CD8-positive, alpha-beta memory T cell (primary cell): ENCODE measurements at regions not wholly inside any gene's neighbourhood (a gene's known extent, or its start where the extent isn't known, plus 50 kb on each side); places are given as distances from the start of the nearest gene placed in this dataset.

Experiments
- CTCF ChIA-PET: fragments of 350-600 bp; sonication (Branson Sonifier 250); formaldehyde crosslinking; loops from one replicate; lab custom pipeline; 2021; ENCODE audit warnings: antibody characterized with exemption; lab: Charles Lee
- POLR2A ChIA-PET: fragments of 350-600 bp; sonication (Branson Sonifier 250); formaldehyde crosslinking; loops from one replicate; lab custom pipeline; 2021; ENCODE audit warnings: antibody characterized with exemption; lab: Charles Lee
- DNase-seq, 5 donors: peaks; one replicate each; pipeline versions ENCODE4 v3.0.0 to v3.0.0-alpha.2; 2020 to 2022; ENCODE audit warnings: mixed read lengths in 1 of 5
- H3K27ac ChIP-seq: one replicate; pipeline ENCODE4 v1.7.0; 2013; ENCODE audit warnings: low read depth, mild to moderate bottlenecking, low read length, moderate library complexity
- H3K27me3 ChIP-seq: 2 replicates; pipeline ENCODE4 v1.7.0; 2013; ENCODE audit warnings: low read length, mild to moderate bottlenecking; ENCODE audit not compliant: insufficient read depth, poor library complexity, severe bottlenecking
- H3K36me3 ChIP-seq: 2 replicates; pipeline ENCODE4 v1.7.0; 2013; ENCODE audit warnings: mild to moderate bottlenecking, low read length, moderate library complexity; ENCODE audit not compliant: insufficient read depth
- H3K4me1 ChIP-seq: 2 replicates; pipeline ENCODE4 v1.7.0; 2013; ENCODE audit warnings: mild to moderate bottlenecking, low read length, moderate library complexity; ENCODE audit not compliant: insufficient read depth
- H3K4me3 ChIP-seq: 2 replicates; pipeline ENCODE4 v1.7.0; 2013; ENCODE audit warnings: mild to moderate bottlenecking, low read length
- H3K9me3 ChIP-seq: 2 replicates; pipeline ENCODE4 v1.7.0; 2013; ENCODE audit warnings: mild to moderate bottlenecking, low read length
- H3K27ac Mint-ChIP-seq, 8 donors: one replicate each; pipeline ENCODE4 v1.8.0; 2020 to 2021; ENCODE audit warnings: mixed read lengths in 8 of 8, mild to moderate bottlenecking in 6 of 8, inconsistent platforms in 3 of 8, moderate library complexity in 3 of 8
- H3K27me3 Mint-ChIP-seq, 2 donors: one replicate each; pipeline ENCODE4 v1.8.0; 2020 to 2021; ENCODE audit warnings: mixed read lengths in 2 of 2, mild to moderate bottlenecking in 1 of 2, moderate library complexity in 1 of 2
- H3K36me3 Mint-ChIP-seq, 3 donors: one replicate each; pipeline ENCODE4 v1.8.0; 2020 to 2021; ENCODE audit warnings: mixed read lengths in 3 of 3, inconsistent platforms in 1 of 3, mild to moderate bottlenecking in 1 of 3
- H3K4me1 Mint-ChIP-seq, 3 donors: one replicate each; pipeline ENCODE4 v1.8.0; 2020 to 2021; ENCODE audit warnings: mixed read lengths in 3 of 3, inconsistent platforms in 1 of 3, mild to moderate bottlenecking in 1 of 3
- H3K4me3 Mint-ChIP-seq, 7 donors: one replicate each; pipeline ENCODE4 v1.8.0; 2020 to 2021; ENCODE audit warnings: mixed read lengths in 7 of 7, mild to moderate bottlenecking in 6 of 7, moderate library complexity in 4 of 7, inconsistent platforms in 2 of 7
- H3K9me3 Mint-ChIP-seq, 5 donors: one replicate each; pipeline ENCODE4 v1.8.0; 2020 to 2022; ENCODE audit warnings: mixed read lengths in 5 of 5, mild to moderate bottlenecking in 3 of 5, moderate library complexity in 2 of 5, inconsistent platforms in 1 of 5

DNA sequence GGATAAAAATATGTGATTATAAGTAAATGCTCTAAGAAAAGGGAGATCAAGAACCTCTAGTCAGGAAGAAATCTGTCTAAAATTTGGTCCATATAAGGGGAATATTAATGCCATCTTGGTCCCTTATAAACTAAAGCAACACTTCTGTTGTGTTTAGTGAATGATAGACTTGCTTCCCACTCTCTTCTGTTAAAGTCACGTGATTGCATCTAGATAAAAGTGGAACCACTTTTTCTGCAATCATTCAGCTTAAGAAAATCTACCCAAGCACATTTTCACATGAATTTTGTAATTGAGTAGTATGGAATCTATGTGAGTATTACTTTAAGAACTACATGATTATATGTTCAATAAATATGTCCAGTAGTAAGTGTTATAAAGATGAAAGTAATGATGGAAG lies 782.9 kb upstream of the MIR17HG start:
- no peaks in the 10 kb centered on the region for H3K4me1 Mint-ChIP-seq
- ChIA-PET CTCF (no interaction called here), POLR2A (no interaction called here)
- H3K36me3 Mint-ChIP-seq, result no peaks in the 10 kb centered on the region
- H3K4me3 ChIP-seq, result no peak overlapping the region
- H3K27me3 ChIP-seq, result no peaks in the 10 kb centered on the region
- H3K36me3 ChIP-seq, result no peaks in the 10 kb centered on the region
- H3K27ac Mint-ChIP-seq, result no peak overlapping the region
- no peaks in the 10 kb centered on the region for H3K9me3 ChIP-seq
- no peak overlapping the region for H3K4me3 Mint-ChIP-seq
- H3K27ac ChIP-seq, result no peak overlapping the region
- H3K9me3 Mint-ChIP-seq, result peaks cover 2 to 15% (median 9%) of the 10 kb centered on the region in 5 donors
- H3K4me1 ChIP-seq, result no peaks in the 10 kb centered on the region
- no peak for DNase-seq
- no peaks in the 10 kb centered on the region for H3K27me3 Mint-ChIP-seq

DNA sequence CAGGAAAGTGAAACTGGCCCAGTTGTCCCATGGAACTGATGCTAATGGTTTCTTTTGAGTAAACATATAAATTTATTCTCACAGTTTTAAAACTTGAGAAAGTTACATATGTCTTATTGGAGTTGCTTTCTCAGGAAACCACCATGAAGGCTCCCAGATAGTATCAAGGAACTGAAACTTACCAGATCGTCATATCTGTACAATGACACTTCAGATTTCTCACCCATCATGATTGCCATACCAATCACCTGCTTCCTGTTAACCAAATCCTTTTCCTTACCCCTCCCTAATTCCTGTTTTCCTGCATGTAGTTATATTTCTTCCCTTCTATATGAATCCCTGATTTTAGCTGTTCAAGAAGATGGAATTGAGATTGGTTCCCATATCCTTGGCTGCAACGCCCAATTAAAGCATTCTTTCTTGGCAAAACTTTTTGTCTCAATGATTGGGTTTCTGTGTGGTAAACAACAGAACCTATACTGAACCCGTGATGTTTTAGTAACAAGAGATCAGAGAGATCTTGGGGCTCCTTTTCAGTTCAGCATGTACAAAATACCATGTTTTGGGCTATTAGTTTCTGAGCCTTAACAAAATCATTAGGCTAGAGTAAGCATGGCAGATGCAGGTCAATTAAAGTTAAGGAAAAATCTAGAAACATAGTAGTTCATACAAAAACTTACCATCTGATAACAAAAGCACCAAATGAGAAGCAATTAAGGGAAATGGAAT lies 781.3 kb upstream of the MIR17HG start:
- ChIA-PET CTCF (no interaction called here), POLR2A (no interaction called here)
- H3K4me1 Mint-ChIP-seq, result no peaks in the 10 kb centered on the region

DNA sequence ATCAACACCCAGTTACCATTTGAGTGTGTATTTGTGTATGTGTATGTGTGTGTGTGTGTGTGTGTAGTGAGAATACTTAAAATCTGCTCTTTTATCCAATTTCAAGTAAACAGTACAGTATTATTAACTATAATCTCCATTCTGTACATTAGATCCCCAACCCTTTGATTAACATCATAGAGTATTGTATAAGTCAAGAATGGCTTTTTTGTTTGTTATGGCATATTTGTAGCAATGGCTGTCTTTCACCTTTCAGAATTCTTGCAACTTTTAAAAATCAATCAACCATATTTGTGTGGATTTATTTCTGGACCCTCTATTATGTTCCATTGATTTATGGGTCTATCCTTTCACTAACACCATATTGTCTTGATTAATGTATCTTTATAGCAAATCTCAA lies 779.3 kb upstream of the MIR17HG start:
- no peaks in the 10 kb centered on the region for H3K4me1 Mint-ChIP-seq
- H3K9me3 ChIP-seq, result no peaks in the 10 kb centered on the region
- ChIA-PET CTCF (no interaction called here), POLR2A (no interaction called here)
- no peak overlapping the region for H3K4me3 Mint-ChIP-seq
- no peak overlapping the region for H3K27ac ChIP-seq
- H3K36me3 ChIP-seq, result no peaks in the 10 kb centered on the region
- H3K36me3 Mint-ChIP-seq, result no peaks in the 10 kb centered on the region
- H3K27me3 Mint-ChIP-seq, result no peaks in the 10 kb centered on the region
- no peak overlapping the region for H3K27ac Mint-ChIP-seq
- H3K9me3 Mint-ChIP-seq, result peaks cover 0 to 15% (median 6%) of the 10 kb centered on the region in 5 donors
- H3K4me1 ChIP-seq, result no peaks in the 10 kb centered on the region
- H3K27me3 ChIP-seq, result no peaks in the 10 kb centered on the region
- no peak for DNase-seq
- no peak overlapping the region for H3K4me3 ChIP-seq

More for the DNA sequence above, 781.3 kb upstream of the MIR17HG start:
- no peaks in the 10 kb centered on the region for H3K36me3 ChIP-seq
- no peak overlapping the region for H3K27ac ChIP-seq
- H3K4me3 Mint-ChIP-seq, result no peak overlapping the region
- peaks cover 0 to 12% (median 3%) of the 10 kb centered on the region in 5 donors for H3K9me3 Mint-ChIP-seq
- H3K9me3 ChIP-seq, result no peaks in the 10 kb centered on the region
- no peaks in the 10 kb centered on the region for H3K27me3 Mint-ChIP-seq
- no peak overlapping the region for H3K27ac Mint-ChIP-seq
- no peaks in the 10 kb centered on the region for H3K27me3 ChIP-seq
- H3K4me1 ChIP-seq, result no peaks in the 10 kb centered on the region
- H3K4me3 ChIP-seq, result no peak overlapping the region
- DNase-seq, result no peak
- no peaks in the 10 kb centered on the region for H3K36me3 Mint-ChIP-seq

DNA sequence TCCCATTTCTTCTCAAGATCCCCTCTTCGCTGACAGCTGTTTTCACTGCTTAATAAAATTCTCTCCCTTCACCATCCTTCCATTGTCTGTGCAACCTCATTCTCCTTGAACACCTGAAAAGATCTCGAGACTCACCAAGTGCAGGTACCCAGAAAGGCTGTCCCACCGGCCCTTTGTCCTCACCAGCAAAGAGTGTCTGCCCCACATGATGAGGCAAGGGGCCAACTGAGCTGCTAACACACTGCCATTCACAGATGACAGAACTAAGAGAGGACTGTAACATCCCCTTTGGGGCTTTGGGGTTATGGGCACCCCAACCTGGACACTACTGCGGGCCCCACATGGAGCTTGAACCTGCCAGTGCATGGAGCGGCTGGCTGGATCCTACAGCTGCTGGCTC lies 771.4 kb upstream of the MIR17HG start:
- H3K27ac ChIP-seq, result no peak overlapping the region
- Mint-ChIP-seq H3K4me1 (no peaks in the 10 kb centered on the region), H3K27ac (no peak overlapping the region), H3K9me3 (peaks cover 0 to 29% (median 9%) of the 10 kb centered on the region in 5 donors), H3K4me3 (no peak overlapping the region), H3K27me3 (no peaks in the 10 kb centered on the region), H3K36me3 (no peaks in the 10 kb centered on the region)
- no peak overlapping the region for H3K4me3 ChIP-seq
- no peaks in the 10 kb centered on the region for H3K9me3 ChIP-seq
- ChIA-PET POLR2A (no interaction called here), CTCF (no interaction called here)
- no peaks in the 10 kb centered on the region for H3K36me3 ChIP-seq
- H3K27me3 ChIP-seq, result no peaks in the 10 kb centered on the region
- no peaks in the 10 kb centered on the region for H3K4me1 ChIP-seq
- DNase-seq, result no peak

DNA sequence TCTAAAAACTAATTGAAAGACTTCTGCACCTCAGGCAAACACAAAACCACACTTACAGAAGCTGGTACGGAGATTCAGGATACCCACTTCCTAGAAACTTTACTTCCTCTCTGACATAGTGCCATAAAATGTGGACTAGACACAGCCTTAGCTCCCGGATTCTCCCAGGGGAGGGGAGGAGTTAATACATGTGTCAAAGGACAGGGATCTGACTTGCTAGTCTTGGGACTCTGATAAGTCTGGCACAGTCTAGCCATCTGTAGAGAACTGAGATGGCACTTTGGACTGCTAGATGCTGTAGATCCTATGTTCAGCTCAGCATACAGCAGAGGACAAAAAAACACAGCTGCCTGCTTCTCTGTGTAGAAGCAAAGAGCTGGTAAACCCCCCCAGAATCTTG lies 769.8 kb upstream of the MIR17HG start:
- ChIA-PET POLR2A (no interaction called here), CTCF (no interaction called here)
- no peaks in the 10 kb centered on the region for H3K36me3 Mint-ChIP-seq
- H3K4me3 Mint-ChIP-seq, result no peak overlapping the region
- H3K27ac Mint-ChIP-seq, result no peak overlapping the region
- peaks cover 3 to 25% (median 9%) of the 10 kb centered on the region in 5 donors for H3K9me3 Mint-ChIP-seq
- no peaks in the 10 kb centered on the region for H3K4me1 Mint-ChIP-seq
- H3K4me3 ChIP-seq, result no peak overlapping the region
- DNase-seq, result no peak
- H3K4me1 ChIP-seq, result no peaks in the 10 kb centered on the region
- no peaks in the 10 kb centered on the region for H3K27me3 Mint-ChIP-seq
- H3K9me3 ChIP-seq, result no peaks in the 10 kb centered on the region
- H3K27me3 ChIP-seq, result no peaks in the 10 kb centered on the region
- H3K36me3 ChIP-seq, result no peaks in the 10 kb centered on the region
- no peak overlapping the region for H3K27ac ChIP-seq

DNA sequence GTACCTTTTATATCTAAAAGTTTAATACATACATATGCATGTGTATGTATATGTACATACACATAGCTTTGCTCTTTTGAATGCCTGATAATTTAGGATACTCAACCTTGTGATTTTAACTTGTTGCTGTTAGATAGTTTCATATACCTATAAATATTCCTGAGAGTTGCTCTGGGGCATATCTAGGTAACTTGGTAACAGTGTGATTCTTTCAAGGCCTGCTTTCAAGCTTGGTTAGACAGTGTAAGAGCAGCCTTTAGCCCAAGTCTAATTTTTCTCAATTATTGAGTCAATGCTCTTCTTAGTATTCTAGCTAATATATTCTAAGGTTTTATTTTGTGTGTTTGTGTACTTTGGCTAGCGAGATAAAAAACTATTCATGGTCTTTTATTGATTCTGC lies 762.1 kb upstream of the MIR17HG start:
- no peaks in the 10 kb centered on the region for H3K36me3 ChIP-seq
- no peaks in the 10 kb centered on the region for H3K4me1 Mint-ChIP-seq
- POLR2A ChIA-PET, result no interaction called here

DNA sequence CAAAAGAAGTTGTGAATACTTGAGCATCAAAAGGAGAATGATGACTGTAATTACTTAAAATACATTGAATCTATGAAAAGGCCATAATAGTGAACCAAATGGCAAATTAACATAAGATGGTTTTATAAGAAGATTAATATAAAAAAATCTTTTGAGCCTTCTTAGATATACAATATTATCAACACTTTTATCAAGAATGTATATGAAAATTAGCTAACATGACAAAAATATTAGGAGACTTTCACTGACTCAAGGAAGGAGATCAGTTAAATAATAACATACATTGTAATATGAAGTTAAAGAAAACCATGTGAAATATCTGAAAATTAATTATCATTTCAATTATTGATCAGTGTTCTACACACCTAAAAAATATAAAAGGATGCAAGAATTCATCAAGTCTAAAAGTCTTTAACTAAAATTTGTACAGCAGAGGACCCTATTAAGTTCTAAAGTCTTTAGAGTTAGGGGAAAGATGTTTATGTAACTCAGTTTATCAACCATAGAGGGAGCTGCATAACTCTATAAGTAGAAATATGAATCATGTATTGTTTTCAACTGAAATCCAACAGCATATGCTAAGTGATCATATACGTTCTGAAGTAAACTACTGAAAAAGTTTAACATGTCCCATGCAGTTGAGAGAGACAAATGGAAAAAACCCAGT lies 756.1 kb upstream of the MIR17HG start:
- no peak for DNase-seq
- ChIA-PET CTCF (no interaction called here), POLR2A (no interaction called here)
- no peak overlapping the region for H3K4me3 ChIP-seq
- H3K36me3 ChIP-seq, result no peaks in the 10 kb centered on the region
- Mint-ChIP-seq H3K27ac (no peak overlapping the region), H3K4me3 (no peak overlapping the region), H3K36me3 (no peaks in the 10 kb centered on the region), H3K4me1 (no peaks in the 10 kb centered on the region), H3K27me3 (no peaks in the 10 kb centered on the region), H3K9me3 (peaks cover 1 to 14% (median 6%) of the 10 kb centered on the region in 5 donors)
- no peaks in the 10 kb centered on the region for H3K4me1 ChIP-seq
- H3K9me3 ChIP-seq, result no peaks in the 10 kb centered on the region
- H3K27ac ChIP-seq, result no peak overlapping the region
- H3K27me3 ChIP-seq, result no peaks in the 10 kb centered on the region

More for the DNA sequence above, 762.1 kb upstream of the MIR17HG start:
- peaks cover 2 to 28% (median 8%) of the 10 kb centered on the region in 5 donors for H3K9me3 Mint-ChIP-seq
- Histone ChIP-seq H3K27ac (no peak overlapping the region), H3K4me1 (no peaks in the 10 kb centered on the region), H3K9me3 (no peaks in the 10 kb centered on the region), H3K4me3 (no peak overlapping the region), H3K27me3 (no peaks in the 10 kb centered on the region)
- no peaks in the 10 kb centered on the region for H3K27me3 Mint-ChIP-seq
- H3K27ac Mint-ChIP-seq, result no peak overlapping the region
- H3K36me3 Mint-ChIP-seq, result no peaks in the 10 kb centered on the region
- no peak for DNase-seq
- CTCF ChIA-PET, result no interaction called here
- no peak overlapping the region for H3K4me3 Mint-ChIP-seq

DNA sequence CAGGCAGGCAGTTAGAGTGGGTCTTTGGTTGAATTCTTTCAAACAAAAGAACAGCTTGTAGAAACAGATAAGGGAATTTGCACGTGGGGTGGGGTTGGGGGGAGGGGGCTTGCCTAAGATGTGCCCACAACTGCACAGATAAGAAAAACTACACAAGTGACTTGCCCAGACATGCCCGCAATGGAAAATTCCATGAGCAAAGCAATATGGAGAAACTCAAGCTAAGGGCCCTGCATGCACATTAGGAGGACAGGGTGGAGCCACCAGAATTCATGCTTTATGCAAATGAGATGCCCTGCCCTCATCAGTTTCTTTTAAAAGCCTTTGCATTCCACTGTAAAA lies 755.6 kb upstream of the MIR17HG start:
- Histone ChIP-seq H3K4me3 (no peak overlapping the region), H3K27ac (no peak overlapping the region), H3K36me3 (no peaks in the 10 kb centered on the region), H3K27me3 (no peaks in the 10 kb centered on the region), H3K4me1 (no peaks in the 10 kb centered on the region), H3K9me3 (no peaks in the 10 kb centered on the region)
- Mint-ChIP-seq H3K36me3 (no peaks in the 10 kb centered on the region), H3K27ac (no peak overlapping the region), H3K4me3 (no peak overlapping the region), H3K4me1 (no peaks in the 10 kb centered on the region), H3K9me3 (peaks cover 1 to 15% (median 6%) of the 10 kb centered on the region in 5 donors), H3K27me3 (no peaks in the 10 kb centered on the region)
- DNase-seq, result no peak
- POLR2A ChIA-PET, result no interaction called here
- CTCF ChIA-PET, result no interaction called here
